GM23338 (cell line): ENCODE measurements at regions not wholly inside any gene's neighbourhood (a gene's known extent, or its start where the extent isn't known, plus 50 kb on each side); places are given as distances from the start of the nearest gene placed in this dataset.

Experiments
- ATAC-seq: fragments of 200-7000 bp; cut with Tn5 transposase; 3 replicates; pipeline ENCODE4 v1.9.1; 2020
- DNase-seq: peaks from one replicate; pipeline ENCODE4 v3.0.0-alpha.2; 2015; ENCODE audit warnings: low spot score
- H2AFZ ChIP-seq: fragments of 200-600 bp; sonication (generic); 2 replicates; pipeline ENCODE4 v1.8.0; 2016; ENCODE audit warnings: antibody characterized with exemption, mild to moderate bottlenecking, moderate library complexity
- H3F3A ChIP-seq: fragments of 200-600 bp; sonication (generic); replicated peaks from 2 replicates; pipeline ENCODE4 v1.8.0; 2017; ENCODE audit warnings: antibody characterized with exemption, mixed run types, low read depth
- H3K27ac ChIP-seq: fragments of 200-600 bp; sonication (generic); 2 replicates; pipeline ENCODE4 v1.6.1; 2016; ENCODE audit warnings: low read depth
- H3K27me3 ChIP-seq: fragments of 200-600 bp; sonication (generic); 2 replicates; pipeline ENCODE4 v1.8.0; 2016; ENCODE audit warnings: mild to moderate bottlenecking, mixed run types, moderate library complexity; ENCODE audit not compliant: insufficient read depth
- H3K36me3 ChIP-seq: fragments of 200-600 bp; sonication (generic); 2 replicates; pipeline ENCODE4 v1.8.0; 2016; ENCODE audit warnings: mild to moderate bottlenecking; ENCODE audit not compliant: insufficient read depth
- H3K4me1 ChIP-seq: fragments of 200-600 bp; sonication (generic); 2 replicates; pipeline ENCODE4 v1.8.0; 2016; ENCODE audit warnings: mild to moderate bottlenecking, moderate library complexity; ENCODE audit not compliant: insufficient read depth
- H3K4me2 ChIP-seq: fragments of 200-600 bp; sonication (generic); 2 replicates; pipeline ENCODE4 v1.7.1; 2017; ENCODE audit warnings: mixed run types
- H3K4me3 ChIP-seq: fragments of 200-600 bp; sonication (generic); 2 replicates; pipeline ENCODE4 v1.6.1; 2016; ENCODE audit warnings: mixed run types
- H3K79me2 ChIP-seq: fragments of 200-600 bp; sonication (generic); replicated peaks from 2 replicates; pipeline ENCODE4 v1.8.0; 2017; ENCODE audit warnings: mild to moderate bottlenecking; ENCODE audit not compliant: insufficient read depth
- H3K9me2 ChIP-seq: fragments of 200-600 bp; sonication (generic); 2 replicates; pipeline ENCODE4 v1.8.0; 2017; ENCODE audit not compliant: insufficient read depth
- H4K20me1 ChIP-seq: fragments of 200-600 bp; sonication (generic); replicated peaks from 2 replicates; pipeline ENCODE4 v1.8.0; 2017; ENCODE audit warnings: mild to moderate bottlenecking; ENCODE audit not compliant: insufficient read depth
- H3K27ac Mint-ChIP-seq: 2 replicates; pipeline ENCODE4 v1.8.0; 2020; ENCODE audit warnings: inconsistent platforms, mild to moderate bottlenecking, moderate library complexity, mixed read lengths
- H3K27me3 Mint-ChIP-seq: 3 replicates; pipeline ENCODE4 v1.8.0; 2022; ENCODE audit warnings: low read depth, mild to moderate bottlenecking, moderate library complexity, mixed read lengths, inconsistent platforms; ENCODE audit not compliant: insufficient read depth, poor library complexity
- H3K36me3 Mint-ChIP-seq: 3 replicates; pipeline ENCODE4 v1.8.0; 2021; ENCODE audit warnings: low read depth, mild to moderate bottlenecking, inconsistent platforms, moderate library complexity, mixed read lengths
- H3K4me1 Mint-ChIP-seq: 3 replicates; pipeline ENCODE4 v1.8.0; 2020; ENCODE audit warnings: mild to moderate bottlenecking, inconsistent platforms, mixed read lengths
- H3K4me3 Mint-ChIP-seq: 3 replicates; pipeline ENCODE4 v1.8.0; 2021; ENCODE audit warnings: moderate library complexity, mild to moderate bottlenecking, inconsistent platforms, mixed read lengths
- H3K9me3 Mint-ChIP-seq: 3 replicates; pipeline ENCODE4 v1.8.0; 2020; ENCODE audit warnings: moderate library complexity, mild to moderate bottlenecking, inconsistent platforms, mixed read lengths
- EZH2 ChIP-seq: fragments of 200-600 bp; sonication (generic); IDR thresholded peaks from one replicate; pipeline ENCODE4 v1.8.0; 2017; ENCODE audit warnings: antibody characterized with exemption, mild to moderate bottlenecking, low read depth; ENCODE audit not compliant: unreplicated experiment
- EZH2phosphoT487 ChIP-seq: fragments of 200-600 bp; sonication (generic); IDR thresholded peaks from one replicate; pipeline ENCODE4 v1.8.1; 2018; ENCODE audit warnings: antibody characterized with exemption; ENCODE audit not compliant: unreplicated experiment
- JUNB ChIP-seq: IDR thresholded peaks from one replicate; pipeline ENCODE4 v1.6.1; 2016; ENCODE audit warnings: antibody characterized with exemption; ENCODE audit not compliant: unreplicated experiment
- NANOG ChIP-seq: IDR thresholded peaks from 2 replicates; pipeline ENCODE4 v1.6.1; 2016; ENCODE audit warnings: antibody characterized with exemption, borderline replicate concordance
- STAT1 ChIP-seq: IDR thresholded peaks from one replicate; pipeline ENCODE4 v1.6.1; 2016; ENCODE audit warnings: antibody characterized with exemption; ENCODE audit not compliant: unreplicated experiment
- ZNF114 ChIP-seq: fragments of 250-450 bp; sonication (Bioruptor Pico); IDR thresholded peaks from 2 replicates; pipeline ENCODE4 v1.5.0; 2020; ENCODE audit warnings: mild to moderate bottlenecking, moderate library complexity
- ZNF331 ChIP-seq: fragments of 250-450 bp; sonication (Bioruptor Pico); IDR thresholded peaks from 2 replicates; pipeline ENCODE4 v1.5.0; 2020; ENCODE audit warnings: low read depth, mild to moderate bottlenecking, moderate library complexity
- TF ChIP-seq, protein P1 (sequence below), 2 experiments: fragments of 200-600 bp in 1 of 2; sonication (generic) in 1 of 2; conservative IDR thresholded peaks; 2 replicates each; pipeline versions ENCODE4 v1.5.1 to v1.6.1; 2016 to 2017; ENCODE audit warnings: antibody characterized with exemption in 2 of 2, low read depth in 2 of 2, mild to moderate bottlenecking in 2 of 2, moderate library complexity in 1 of 2
- TF ChIP-seq, protein P2 (sequence below): IDR thresholded peaks from 2 replicates; pipeline ENCODE4 v1.6.1; 2016; ENCODE audit warnings: antibody characterized with exemption
- TF ChIP-seq, protein P3 (sequence below): fragments of 250-450 bp; sonication (Bioruptor Pico); IDR thresholded peaks from 2 replicates; pipeline ENCODE4 v1.5.0; 2020; ENCODE audit warnings: mild to moderate bottlenecking, moderate library complexity
- TF ChIP-seq, protein P4 (sequence below): IDR thresholded peaks from one replicate; pipeline ENCODE4 v1.6.1; 2018; ENCODE audit warnings: antibody characterized with exemption; ENCODE audit not compliant: unreplicated experiment

DNA sequence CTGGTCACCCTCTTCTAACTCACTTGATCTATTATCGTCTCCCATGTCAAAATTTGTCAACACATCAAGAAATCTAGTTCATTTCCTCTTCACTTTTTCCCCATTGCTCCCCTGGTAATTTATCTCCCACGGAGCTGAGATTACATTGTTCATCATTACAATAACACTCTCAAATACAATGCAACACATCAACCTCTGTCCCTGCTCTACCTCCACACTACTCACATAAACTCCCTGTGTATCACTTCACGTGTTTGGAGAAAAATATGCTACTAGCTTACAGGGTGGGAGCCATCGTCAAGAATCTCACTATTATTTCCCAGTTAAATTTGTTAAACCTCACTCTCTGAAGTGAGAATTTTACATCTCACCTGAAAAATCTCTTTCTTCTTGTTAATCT is 1006.4 kb downstream of the ARAP2 start (continued):
- TF ChIP-seq, protein P1, sequence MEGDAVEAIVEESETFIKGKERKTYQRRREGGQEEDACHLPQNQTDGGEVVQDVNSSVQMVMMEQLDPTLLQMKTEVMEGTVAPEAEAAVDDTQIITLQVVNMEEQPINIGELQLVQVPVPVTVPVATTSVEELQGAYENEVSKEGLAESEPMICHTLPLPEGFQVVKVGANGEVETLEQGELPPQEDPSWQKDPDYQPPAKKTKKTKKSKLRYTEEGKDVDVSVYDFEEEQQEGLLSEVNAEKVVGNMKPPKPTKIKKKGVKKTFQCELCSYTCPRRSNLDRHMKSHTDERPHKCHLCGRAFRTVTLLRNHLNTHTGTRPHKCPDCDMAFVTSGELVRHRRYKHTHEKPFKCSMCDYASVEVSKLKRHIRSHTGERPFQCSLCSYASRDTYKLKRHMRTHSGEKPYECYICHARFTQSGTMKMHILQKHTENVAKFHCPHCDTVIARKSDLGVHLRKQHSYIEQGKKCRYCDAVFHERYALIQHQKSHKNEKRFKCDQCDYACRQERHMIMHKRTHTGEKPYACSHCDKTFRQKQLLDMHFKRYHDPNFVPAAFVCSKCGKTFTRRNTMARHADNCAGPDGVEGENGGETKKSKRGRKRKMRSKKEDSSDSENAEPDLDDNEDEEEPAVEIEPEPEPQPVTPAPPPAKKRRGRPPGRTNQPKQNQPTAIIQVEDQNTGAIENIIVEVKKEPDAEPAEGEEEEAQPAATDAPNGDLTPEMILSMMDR (conservative IDR thresholded peaks at IDR 0.05; ENCODE audit: low read depth in 2 of 2): no peak
- no peak for TF ChIP-seq STAT1
- TF ChIP-seq EZH2phosphoT487: no peak
- no peak for TF ChIP-seq ZNF331 (CRISPR knock-in tag)
- TF ChIP-seq EZH2: no peak

DNA sequence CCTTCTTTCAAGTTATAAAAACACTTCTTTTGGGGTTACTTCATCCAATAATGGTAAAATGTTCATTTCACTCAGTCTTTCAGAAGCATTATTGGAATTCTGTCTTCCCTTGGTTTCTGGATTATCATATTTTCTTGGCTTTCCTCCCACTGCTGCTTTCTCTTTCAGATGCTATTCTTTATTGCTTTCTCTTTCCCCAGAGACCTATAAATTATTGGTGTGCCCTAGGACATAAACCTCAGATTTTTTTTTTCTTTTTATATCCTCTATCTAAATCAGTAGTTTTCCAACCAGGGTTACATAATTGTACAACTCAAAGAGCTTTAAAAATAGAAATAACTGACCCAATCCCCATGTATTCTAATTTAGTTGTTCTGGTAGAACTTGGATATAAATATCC is 1005.5 kb downstream of the ARAP2 start:
- no peak overlapping the region for H3K27ac Mint-ChIP-seq
- peaks cover 17% of the 10 kb centered on the region for H3K9me3 Mint-ChIP-seq
- Histone ChIP-seq H3K4me1 (no peaks in the 10 kb centered on the region), H3K27me3 (no peaks in the 10 kb centered on the region), H3K36me3 (no peaks in the 10 kb centered on the region), H4K20me1 (no peaks in the 10 kb centered on the region), H3K79me2 (no peaks in the 10 kb centered on the region), H3K4me2 (no peak overlapping the region), H2AFZ (no peak overlapping the region), H3F3A (no peaks in the 10 kb centered on the region), H3K4me3 (no peak overlapping the region), H3K27ac (no peak overlapping the region), H3K9me2 (peaks cover 3% of the 10 kb centered on the region; the same call in 1 of the 2 replicates)
- DNase-seq (no peak), ATAC-seq (no peak)
- peaks cover 9% of the 10 kb centered on the region for H3K36me3 Mint-ChIP-seq
- H3K4me3 Mint-ChIP-seq: no peak overlapping the region
- no peaks in the 10 kb centered on the region for H3K4me1 Mint-ChIP-seq
- peaks cover 2% of the 10 kb centered on the region for H3K27me3 Mint-ChIP-seq
- TF ChIP-seq NANOG: no peak
- no peak for TF ChIP-seq ZNF114 (CRISPR knock-in tag)
- TF ChIP-seq, protein P2, sequence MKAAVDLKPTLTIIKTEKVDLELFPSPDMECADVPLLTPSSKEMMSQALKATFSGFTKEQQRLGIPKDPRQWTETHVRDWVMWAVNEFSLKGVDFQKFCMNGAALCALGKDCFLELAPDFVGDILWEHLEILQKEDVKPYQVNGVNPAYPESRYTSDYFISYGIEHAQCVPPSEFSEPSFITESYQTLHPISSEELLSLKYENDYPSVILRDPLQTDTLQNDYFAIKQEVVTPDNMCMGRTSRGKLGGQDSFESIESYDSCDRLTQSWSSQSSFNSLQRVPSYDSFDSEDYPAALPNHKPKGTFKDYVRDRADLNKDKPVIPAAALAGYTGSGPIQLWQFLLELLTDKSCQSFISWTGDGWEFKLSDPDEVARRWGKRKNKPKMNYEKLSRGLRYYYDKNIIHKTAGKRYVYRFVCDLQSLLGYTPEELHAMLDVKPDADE: no peak
- TF ChIP-seq JUNB: no peak
- TF ChIP-seq, protein P3, sequence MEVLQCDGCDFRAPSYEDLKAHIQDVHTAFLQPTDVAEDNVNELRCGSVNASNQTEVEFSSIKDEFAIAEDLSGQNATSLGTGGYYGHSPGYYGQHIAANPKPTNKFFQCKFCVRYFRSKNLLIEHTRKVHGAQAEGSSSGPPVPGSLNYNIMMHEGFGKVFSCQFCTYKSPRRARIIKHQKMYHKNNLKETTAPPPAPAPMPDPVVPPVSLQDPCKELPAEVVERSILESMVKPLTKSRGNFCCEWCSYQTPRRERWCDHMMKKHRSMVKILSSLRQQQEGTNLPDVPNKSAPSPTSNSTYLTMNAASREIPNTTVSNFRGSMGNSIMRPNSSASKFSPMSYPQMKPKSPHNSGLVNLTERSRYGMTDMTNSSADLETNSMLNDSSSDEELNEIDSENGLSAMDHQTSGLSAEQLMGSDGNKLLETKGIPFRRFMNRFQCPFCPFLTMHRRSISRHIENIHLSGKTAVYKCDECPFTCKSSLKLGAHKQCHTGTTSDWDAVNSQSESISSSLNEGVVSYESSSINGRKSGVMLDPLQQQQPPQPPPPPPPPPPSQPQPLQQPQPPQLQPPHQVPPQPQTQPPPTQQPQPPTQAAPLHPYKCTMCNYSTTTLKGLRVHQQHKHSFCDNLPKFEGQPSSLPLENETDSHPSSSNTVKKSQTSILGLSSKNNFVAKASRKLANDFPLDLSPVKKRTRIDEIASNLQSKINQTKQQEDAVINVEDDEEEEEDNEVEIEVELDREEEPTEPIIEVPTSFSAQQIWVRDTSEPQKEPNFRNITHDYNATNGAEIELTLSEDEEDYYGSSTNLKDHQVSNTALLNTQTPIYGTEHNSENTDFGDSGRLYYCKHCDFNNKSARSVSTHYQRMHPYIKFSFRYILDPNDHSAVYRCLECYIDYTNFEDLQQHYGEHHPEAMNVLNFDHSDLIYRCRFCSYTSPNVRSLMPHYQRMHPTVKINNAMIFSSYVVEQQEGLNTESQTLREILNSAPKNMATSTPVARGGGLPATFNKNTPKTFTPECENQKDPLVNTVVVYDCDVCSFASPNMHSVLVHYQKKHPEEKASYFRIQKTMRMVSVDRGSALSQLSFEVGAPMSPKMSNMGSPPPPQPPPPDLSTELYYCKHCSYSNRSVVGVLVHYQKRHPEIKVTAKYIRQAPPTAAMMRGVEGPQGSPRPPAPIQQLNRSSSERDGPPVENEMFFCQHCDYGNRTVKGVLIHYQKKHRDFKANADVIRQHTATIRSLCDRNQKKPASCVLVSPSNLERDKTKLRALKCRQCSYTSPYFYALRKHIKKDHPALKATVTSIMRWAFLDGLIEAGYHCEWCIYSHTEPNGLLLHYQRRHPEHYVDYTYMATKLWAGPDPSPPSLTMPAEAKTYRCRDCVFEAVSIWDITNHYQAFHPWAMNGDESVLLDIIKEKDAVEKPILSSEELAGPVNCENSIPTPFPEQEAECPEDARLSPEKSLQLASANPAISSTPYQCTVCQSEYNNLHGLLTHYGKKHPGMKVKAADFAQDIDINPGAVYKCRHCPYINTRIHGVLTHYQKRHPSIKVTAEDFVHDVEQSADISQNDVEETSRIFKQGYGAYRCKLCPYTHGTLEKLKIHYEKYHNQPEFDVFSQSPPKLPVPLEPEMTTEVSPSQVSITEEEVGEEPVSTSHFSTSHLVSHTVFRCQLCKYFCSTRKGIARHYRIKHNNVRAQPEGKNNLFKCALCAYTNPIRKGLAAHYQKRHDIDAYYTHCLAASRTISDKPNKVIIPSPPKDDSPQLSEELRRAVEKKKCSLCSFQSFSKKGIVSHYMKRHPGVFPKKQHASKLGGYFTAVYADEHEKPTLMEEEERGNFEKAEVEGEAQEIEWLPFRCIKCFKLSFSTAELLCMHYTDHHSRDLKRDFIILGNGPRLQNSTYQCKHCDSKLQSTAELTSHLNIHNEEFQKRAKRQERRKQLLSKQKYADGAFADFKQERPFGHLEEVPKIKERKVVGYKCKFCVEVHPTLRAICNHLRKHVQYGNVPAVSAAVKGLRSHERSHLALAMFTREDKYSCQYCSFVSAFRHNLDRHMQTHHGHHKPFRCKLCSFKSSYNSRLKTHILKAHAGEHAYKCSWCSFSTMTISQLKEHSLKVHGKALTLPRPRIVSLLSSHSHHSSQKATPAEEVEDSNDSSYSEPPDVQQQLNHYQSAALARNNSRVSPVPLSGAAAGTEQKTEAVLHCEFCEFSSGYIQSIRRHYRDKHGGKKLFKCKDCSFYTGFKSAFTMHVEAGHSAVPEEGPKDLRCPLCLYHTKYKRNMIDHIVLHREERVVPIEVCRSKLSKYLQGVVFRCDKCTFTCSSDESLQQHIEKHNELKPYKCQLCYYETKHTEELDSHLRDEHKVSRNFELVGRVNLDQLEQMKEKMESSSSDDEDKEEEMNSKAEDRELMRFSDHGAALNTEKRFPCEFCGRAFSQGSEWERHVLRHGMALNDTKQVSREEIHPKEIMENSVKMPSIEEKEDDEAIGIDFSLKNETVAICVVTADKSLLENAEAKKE (CRISPR knock-in tag): no peak
- TF ChIP-seq, protein P1 (conservative IDR thresholded peaks at IDR 0.05; ENCODE audit: low read depth in 2 of 2): no peak
- TF ChIP-seq, protein P4, sequence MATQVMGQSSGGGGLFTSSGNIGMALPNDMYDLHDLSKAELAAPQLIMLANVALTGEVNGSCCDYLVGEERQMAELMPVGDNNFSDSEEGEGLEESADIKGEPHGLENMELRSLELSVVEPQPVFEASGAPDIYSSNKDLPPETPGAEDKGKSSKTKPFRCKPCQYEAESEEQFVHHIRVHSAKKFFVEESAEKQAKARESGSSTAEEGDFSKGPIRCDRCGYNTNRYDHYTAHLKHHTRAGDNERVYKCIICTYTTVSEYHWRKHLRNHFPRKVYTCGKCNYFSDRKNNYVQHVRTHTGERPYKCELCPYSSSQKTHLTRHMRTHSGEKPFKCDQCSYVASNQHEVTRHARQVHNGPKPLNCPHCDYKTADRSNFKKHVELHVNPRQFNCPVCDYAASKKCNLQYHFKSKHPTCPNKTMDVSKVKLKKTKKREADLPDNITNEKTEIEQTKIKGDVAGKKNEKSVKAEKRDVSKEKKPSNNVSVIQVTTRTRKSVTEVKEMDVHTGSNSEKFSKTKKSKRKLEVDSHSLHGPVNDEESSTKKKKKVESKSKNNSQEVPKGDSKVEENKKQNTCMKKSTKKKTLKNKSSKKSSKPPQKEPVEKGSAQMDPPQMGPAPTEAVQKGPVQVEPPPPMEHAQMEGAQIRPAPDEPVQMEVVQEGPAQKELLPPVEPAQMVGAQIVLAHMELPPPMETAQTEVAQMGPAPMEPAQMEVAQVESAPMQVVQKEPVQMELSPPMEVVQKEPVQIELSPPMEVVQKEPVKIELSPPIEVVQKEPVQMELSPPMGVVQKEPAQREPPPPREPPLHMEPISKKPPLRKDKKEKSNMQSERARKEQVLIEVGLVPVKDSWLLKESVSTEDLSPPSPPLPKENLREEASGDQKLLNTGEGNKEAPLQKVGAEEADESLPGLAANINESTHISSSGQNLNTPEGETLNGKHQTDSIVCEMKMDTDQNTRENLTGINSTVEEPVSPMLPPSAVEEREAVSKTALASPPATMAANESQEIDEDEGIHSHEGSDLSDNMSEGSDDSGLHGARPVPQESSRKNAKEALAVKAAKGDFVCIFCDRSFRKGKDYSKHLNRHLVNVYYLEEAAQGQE: no peak
